Brain pericyte (primary cell): ENCODE measurements at regions not wholly inside any gene's neighbourhood (a gene's known extent, or its start where the extent isn't known, plus 50 kb on each side); places are given as distances from the start of the nearest gene placed in this dataset.
A peak's percentile ranks its signal among the peaks of the same experiment; 100 is the strongest.

Experiments used
- DNase-seq: peaks from one replicate; pipeline ENCODE4 v3.0.0-alpha.2; 2012; ENCODE audit warnings: low read depth, low spot score

DNA sequence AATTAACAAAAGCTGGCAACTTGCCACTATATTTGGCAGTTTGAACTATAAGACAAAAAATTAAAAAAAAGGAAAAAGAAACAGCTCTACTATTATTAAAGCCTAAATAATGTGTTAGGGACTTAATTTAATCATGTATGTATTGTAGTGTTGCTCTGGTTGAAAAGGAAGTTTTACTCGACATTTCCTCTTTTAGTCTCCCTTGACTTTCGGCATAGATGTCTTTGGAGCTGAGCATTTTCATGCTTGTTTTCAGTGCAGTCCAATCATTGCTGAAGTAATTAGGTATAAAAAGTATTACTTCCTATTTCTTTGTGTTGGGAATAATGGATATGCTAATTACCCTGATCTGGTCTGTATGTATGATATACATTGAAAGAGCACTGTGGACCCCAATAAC, 216.8 kb upstream of the KLF6 start:
- DNase-seq: no peak

DNA sequence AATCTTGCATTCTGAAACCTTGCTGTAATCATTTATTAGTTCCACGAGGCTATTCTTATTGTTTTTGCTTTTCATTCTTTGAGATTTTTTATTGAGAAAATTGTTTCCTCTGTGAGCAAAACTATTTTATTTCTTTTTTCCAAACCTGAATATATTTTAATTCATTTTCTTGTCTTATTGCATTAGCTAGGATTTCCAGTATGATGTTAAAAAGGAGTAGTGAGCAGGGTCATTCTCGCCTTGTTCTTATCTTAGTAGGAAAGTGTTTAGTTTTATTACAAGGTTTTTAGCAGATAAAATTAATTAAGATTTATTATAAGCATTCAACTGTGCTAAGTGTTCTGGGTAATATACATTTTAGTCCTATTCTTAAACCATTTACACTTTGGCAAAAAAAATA, 214.6 kb upstream of the KLF6 start:
- no peak for DNase-seq

DNA sequence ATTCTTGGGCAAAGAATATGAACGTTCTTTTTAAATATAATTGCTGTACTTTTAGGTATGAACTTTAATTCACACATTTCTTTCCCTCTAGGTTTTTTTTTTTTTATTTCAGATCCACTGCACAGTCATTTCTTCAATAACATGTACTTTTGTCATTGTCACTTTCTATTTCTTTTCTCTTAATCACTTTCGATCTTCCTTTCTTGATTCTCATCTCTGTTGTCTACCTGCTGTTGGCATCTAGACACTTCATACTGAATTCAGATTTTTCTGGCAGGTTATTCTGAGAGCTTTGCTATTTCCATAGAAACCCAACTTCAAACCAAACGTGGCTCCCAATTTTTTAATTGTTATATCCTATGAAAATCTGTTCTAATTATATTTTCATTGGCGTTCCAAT, 211.7 kb upstream of the KLF6 start:
- DNase-seq: no peak

DNA sequence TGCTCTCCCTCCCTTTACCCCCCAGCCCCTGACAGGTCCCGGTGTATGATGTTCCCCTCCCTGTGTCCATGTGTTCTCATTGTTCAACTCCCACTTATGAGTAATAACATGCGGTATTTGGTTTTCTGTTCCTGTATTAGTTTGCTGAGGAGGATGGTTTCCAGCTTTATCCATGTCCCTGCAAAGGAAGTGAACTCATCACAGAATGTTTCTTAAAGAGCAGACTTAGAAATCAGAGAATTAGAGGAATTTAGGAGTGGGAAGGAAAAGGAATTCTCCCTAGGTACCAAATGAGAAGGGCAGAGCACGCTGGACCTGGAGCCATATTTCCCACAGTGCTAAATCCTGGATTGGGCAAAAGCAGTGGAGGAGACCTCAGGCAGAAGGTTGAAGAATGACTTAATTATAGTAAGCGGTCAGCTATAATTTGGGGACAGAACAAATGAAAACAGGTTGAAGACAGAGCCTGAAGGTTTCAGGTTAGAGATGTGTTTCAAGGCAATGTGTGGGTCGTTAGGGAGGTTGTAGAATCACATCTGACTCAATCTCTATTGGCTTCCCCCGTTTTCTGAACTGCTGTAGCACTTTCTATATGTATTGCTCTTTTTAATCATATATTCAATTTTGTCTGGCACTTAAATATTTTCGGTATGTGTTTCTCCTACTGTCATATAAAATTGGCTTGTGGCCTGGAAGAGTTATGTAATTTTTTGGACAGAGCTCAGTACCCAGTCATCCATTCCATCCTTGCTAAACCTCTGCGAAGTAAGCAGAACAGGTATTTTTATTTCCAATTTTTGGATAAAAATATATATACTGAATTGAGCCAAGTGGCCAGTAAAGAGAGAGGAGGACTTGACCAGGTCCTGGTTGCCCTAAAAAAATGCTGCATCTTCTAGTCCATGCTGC, 210.5 kb upstream of the KLF6 start:
- DNase-seq: no peak

DNA sequence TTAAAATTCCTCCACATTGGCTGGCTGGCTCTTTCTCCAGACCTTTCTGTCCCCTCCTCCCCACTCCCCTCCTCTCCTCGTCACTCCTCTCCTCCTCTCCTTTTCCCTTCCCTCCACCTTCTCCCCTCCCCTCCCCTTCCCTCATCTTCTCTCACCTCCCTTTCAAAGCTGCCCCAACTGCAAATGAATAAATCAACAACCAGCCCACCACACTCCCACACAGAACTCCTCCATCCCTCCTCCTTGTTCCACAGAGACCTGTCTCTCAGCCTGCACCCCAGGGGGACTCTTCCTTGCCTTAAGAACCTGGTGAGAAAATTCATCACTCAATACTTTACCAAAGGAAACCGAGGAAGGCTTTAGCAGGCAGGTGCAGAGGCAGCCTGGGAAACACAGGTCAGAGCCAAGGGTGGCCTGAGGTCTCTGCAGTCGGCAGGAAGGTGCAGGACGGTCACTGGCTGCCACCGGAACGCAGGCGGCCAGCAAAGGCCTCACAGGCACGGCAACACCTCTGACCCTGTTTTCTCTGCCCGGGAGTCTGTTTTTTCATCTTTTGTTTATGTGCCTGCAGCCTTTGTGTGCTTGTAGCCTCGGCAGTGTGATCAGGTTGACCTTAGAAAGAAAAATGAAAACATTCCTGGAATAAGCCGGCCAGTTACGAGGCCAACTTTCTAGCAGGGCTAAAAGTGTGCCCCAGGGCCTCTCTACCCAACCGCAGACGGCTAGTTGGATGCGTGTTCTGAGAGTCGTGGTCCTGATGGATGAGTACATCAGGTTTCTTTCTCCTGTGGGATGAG, 207.6 kb upstream of the KLF6 start:
- DNase-seq: no peak

DNA sequence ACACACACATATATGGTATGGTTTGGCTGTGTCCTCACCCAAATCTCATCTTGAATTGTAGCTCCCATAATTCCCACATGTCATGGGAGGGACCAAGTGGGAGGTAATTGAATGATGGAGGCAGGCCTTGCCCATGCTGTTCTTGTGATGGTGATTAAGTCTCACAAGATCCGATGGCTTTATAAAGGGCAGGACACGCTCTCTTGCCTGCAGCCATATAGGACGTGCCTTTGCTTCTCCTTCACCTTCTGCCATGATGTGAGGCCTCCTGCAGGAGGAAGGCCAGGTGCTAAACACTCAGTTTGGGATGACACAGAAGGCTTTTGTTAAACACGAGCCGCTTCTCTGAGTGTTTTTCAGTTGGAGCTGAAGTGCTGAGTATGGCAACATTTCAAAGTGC, 205.3 kb upstream of the KLF6 start:
- DNase-seq: no peak

DNA sequence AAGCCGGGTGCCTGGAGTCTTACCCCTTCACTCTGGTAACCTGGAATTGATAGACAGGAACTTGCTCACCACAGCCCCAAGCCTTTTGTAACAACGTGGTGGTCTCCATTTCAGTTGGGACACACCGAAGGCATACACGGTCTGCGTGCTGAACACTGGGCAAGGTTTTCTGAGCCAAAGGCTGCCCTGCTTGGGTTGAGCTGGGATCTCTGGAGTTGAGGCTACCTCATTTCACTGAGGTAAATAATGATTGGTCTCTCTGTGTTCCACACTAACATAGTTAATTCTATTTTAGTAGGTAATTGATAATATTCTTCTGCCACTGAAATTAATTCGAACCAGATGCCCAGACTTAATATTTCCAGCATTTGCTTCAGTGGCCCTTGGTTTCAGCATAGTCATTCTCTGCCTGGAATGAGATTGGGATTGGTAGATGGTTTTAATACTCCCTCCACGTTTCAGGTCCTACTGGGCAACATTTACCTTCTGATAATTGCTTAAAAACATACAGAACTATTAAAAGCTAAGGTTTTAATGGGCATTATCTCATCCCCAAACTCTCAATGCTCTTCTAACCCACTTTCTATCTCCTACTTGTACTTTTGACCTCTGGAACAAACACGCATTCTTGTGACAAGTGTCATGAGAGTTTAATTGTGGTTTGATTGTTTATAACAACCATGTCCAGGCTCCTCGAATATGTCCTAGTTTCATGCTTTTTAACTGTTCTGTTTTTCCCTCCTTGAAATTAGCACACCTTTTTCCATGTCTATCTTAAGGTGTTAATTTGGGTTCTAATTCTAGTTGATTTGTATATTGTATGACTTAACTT, 202.3 kb upstream of the KLF6 start:
- no peak for DNase-seq

DNA sequence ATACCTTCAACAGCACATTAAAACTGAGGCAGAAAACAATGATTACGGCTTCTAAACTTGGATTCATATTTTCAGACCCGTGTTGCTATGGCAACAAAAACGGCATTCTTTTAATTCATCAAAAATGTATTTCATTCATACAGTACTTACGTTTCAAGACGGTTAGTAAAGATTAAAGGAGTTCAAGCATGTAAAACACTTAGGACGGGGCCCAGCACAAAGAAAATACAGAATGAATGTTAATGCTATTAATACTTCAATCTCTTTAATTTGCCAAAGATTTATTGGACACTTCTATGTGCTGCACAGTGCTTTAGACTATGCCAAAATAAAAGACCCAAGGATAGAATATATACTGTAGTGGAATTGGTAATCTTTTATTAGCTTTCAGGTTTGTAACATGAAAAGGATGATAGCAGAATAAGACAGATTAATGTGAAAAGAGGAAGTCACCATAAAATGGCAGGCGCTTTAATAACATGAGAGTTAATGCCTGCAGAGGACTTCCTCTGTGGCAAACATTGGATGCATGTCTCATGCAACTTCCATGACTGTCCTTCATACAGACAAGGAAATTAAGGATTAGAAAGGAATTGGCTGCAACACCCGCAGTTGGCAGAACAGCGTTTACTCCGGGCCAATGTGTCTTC, 201.6 kb upstream of the KLF6 start:
- no peak for DNase-seq

DNA sequence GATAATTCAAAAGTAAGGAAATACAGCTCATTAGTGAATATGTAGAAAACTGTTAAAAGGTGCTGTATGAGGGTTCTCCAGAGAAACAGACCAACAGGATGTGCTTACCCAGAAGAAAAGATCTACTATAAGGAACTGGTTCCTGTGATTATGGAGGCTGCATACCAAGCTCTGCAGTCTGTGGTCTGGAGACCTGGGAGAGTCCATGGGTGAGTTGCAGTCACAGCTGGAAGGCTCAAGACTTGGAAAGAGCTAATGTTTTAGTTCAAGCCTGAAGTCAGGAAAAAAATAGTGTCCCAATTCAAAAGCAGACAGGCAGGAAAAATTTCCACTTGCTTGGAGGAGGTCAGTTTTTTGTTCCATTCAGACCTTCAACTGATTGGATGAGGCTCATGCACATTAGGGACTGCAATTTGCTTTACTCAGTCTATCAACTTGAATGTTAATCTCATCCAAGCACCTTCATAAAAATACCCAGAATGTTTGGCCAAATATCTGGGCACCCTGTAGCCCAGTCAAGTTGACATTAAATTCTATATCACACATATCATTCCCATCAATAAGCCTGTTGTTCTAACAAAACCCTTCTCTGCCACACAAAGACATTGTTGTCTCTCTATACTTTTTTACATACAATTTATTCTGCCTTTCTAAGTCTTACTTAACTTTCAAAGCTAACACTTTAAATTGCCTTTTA, 197.9 kb upstream of the KLF6 start:
- peak; percentile 42 for DNase-seq

DNA sequence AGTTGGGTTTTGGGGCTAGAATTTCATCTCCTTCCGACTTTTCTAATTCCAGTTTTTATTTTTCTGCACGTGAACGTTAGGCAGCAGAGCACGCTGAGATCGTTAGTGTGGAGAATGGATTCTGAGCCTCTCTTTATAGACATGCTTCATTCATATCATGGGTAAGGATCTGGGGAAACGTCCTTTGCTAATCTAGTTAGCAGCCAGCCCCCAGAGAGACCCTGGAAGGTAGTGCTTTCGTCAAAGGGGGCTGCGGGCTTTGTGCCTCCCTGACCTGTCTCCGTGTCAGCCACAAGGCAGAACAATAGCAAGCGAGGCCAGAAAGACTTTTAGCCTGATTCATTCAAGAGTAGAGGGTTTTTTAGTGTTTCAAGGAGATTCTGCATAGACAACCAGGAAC, 196.3 kb upstream of the KLF6 start:
- DNase-seq: no peak

DNA sequence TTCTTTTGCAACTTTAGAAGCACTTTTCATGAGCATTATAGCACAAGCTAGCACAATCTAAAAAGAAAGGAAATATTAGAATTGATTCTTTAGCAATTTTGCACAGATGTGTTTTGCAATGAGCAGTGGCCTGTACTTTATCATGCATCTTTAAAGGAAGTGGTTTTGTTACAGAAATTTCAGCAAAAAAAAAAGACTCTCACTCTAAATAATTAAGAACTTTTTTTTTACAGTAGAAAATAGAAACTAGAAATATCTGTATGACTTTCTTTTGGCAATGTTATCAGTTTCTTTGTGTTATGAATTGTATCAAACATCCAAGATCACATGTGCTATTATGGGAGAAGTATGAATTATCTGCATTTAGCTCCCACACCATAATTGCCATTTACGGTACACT, 195.7 kb upstream of the KLF6 start:
- DNase-seq: no peak

DNA sequence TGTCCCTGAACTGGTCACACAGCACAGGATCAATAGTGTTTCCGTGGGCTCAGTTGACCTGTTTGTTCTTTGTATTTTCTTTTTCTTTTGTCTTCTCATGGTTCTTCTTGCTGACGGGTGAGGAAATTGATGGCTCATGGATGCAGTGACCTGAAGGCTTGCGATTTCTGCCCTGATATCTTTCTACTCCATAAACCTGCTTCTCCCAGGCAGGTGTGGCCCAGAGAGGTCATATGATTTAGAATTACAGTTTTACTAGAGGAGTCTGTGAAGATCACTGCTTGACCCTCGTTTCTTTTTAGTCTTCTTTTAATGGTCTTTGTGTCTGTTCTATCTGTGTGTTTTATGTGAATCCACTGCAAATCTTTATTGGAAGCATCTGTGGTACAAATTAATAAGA, 195.1 kb upstream of the KLF6 start:
- DNase-seq: no peak

DNA sequence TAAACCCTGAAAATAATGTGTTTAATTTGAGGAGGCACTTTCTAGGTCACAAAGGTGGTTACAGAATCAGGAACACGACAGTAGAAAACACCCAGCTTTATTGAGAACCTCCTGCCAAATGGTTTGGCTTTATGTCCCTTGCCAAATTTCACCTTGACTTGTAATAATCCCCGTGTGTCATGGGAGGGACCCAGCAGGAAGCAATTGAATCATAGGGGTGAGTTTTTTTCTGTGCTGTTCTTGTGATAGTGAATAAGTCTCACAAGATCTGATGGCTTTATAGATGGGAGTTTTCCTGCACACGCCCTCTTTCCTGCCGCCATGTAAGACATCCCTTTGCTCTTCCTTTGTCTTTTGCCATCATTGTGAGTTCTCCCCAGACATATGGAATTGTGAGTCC, 193.8 kb upstream of the KLF6 start:
- DNase-seq: no peak

DNA sequence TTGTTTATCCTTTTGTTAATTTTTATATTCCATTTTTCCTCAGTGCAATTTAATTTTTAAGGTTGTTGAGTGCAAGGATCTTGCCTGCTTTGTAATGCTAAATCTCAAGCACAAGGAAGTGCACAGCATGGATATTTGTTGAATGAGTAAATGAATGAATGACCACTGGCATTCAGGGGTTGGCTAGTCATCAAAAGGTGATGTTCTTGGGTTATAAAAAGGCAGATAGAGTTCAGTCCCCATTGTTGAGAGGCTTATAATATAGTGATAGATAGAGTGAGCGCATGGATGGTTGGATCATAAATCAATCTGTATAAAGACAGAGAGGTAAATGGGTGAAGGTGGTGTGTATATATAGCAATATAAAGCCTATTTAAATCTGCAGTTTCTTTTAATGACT, 193.2 kb upstream of the KLF6 start:
- DNase-seq: no peak

DNA sequence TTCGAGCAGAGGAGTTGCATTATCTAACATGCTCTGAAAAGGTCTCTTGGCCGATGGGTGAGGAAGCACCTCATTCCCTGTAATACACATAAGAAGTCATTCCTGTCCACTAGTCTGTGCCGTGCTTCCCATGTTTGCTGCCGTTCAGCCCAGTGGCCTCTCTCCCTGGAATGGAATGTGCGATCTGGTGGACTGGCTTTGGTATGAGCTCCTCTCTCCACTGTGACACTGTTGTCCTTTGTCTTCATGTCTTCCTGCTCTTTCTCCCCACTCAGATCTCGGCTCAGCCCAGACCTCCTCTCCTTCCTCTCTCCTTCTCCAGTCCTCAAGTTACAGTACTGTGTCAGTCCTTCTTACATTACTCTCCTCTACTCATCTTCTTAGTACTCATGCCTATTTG, 192.8 kb upstream of the KLF6 start:
- no peak for DNase-seq

DNA sequence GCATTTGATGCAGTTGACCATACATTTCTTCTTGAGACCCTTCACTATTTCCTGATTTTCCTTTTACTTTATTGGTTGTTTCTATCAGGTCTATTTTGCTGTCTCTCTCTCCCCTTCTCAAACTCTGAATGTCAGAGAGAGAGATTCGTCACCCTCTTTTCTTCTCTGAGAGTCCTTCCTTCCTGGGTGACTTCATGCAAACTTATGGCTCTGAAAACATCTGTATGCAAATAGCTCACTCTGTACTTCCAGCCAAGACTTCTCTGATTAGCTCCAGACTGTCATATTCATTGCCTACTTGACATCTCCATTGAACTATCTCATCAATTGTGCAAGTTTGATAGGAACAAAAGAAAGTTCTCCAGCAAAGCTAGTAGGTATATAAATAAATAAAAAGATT, 191.7 kb upstream of the KLF6 start:
- DNase-seq: no peak

DNA sequence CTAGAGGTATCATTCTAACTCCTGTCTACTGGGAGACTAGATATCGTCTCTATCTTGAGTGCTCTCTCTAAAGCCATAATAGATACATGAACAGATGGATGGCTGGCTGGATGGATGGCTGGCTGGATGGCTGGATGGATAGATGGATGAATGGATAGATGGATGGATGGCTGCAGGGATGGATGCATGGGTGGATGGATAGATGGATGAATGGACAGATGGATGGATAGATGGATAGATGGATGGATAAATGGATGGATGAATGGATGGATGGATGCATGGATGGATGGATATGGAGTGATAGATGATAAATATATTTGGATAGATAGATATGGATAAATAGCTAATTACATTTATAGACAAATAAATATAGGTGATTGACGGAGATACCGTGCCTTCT, 191.2 kb upstream of the KLF6 start:
- no peak for DNase-seq

DNA sequence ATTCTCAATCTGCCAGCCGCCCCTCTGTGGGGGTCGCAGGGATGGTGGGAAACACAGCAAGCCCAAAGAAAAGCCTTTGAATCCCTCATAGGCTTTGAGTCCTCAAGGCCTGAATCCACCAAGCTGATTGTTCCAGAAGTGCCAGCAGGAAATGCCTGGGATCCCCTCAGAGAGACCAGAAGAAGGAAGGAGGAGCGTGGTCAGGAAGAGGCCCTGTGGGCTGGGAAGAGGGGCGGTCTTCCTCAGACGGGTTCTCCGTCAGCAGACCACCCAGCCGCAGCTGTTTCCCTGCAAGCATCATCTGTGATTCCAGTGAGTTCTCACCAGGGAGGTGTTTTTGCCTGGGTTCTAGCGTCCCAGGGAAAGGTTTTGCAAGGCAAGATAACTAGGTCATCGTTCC, 190.0 kb upstream of the KLF6 start:
- DNase-seq: no peak

DNA sequence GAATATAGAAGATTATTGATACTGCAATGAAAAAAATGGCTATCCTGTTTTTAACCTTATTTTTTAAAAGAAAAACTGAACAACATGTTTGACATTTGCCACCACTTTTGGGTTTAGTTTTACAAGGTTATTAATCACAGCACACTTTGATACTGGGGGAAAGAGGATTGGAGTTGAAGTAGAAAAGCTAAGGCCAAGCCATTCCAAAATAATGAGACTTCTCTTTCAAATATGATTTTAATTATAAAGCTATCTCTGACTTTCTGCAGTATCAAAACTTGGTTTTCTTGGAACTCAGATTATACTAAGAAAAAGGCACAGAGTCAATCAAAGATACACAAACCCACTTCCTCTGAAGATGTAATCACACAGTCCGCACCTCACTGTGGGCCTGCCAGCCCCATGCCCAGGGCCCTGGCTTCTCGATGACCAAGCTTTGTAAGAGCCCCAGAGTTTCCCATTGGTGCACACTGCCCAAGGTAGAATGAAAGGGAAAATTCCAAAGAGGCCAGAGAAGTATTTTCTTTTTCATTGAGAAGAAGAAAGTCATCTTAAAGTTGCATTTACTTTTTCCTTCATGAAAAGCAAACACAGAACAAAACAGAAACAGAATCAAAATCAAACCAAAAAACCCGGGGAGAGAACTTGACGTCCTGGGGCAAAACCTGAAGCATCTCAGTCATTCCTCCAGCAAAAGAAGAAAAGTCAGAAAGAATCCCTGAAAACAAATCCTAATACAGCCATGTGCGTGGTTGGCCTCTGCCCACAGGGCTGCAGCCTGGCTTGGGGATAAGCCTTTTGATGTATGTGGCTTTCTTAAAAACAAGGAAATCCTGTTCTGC, 187.7 kb upstream of the KLF6 start:
- no peak for DNase-seq

DNA sequence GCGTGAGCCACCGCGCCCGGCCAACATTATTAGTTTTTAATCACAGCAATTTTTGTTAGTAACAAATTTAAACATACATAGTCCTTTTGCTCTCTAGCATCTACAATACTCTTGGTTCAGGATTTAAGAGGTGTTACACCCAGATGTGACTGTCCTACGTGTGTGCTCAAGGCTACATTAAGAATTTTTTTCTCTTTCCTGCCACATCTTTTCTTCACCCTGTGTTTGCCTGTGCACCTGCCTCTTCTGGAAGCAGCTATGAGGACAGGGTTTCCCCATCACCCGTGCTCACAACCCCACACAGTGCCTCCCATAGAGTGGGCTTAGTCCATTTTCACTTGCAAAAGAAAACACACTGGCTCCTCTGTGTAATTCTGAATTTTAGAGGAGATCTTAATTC, 186.7 kb upstream of the KLF6 start:
- no peak for DNase-seq
